HG02798 (cell line): ENCODE measurements at regions not wholly inside any gene's neighbourhood (a gene's known extent, or its start where the extent isn't known, plus 50 kb on each side); places are given as distances from the start of the nearest gene placed in this dataset.

Experiments
- ATAC-seq: cut with Tn5 transposase; IDR thresholded peaks from one replicate; pipeline ENCODE4 v1.9.1; 2021; ENCODE audit warnings: mild to moderate bottlenecking; ENCODE audit not compliant: unreplicated experiment, poor library complexity

- no peak for ATAC-seq
Observed at GRCh38 chr7:83882551-83882950, 233.6 kb upstream of the SEMA3E start.

- ATAC-seq, result no peak
Observed at GRCh38 chr7:83879063-83879462, 230.1 kb upstream of the SEMA3E start.

GRCh38 chr7:83878614-83879013, 229.7 kb upstream of the SEMA3E start:
- no peak for ATAC-seq

GRCh38 chr7:83876593-83876992, 227.7 kb upstream of the SEMA3E start:
- no peak for ATAC-seq

GRCh38 chr7:83873459-83873858, 224.5 kb upstream of the SEMA3E start:
- ATAC-seq, result no peak

GRCh38 chr7:83872501-83872900, 223.6 kb upstream of the SEMA3E start:
- no peak for ATAC-seq

- ATAC-seq, result no peak
Observed at GRCh38 chr7:83870515-83870914, 221.6 kb upstream of the SEMA3E start.

GRCh38 chr7:83866582-83866981, 217.6 kb upstream of the SEMA3E start:
- ATAC-seq, result no peak

- no peak for ATAC-seq
Observed at GRCh38 chr7:83864551-83864950, 215.6 kb upstream of the SEMA3E start.

GRCh38 chr7:83863906-83864305, 215.0 kb upstream of the SEMA3E start:
- ATAC-seq, result no peak

GRCh38 chr7:83861876-83862275, 212.9 kb upstream of the SEMA3E start:
- no peak for ATAC-seq

GRCh38 chr7:83859827-83860226, 210.9 kb upstream of the SEMA3E start:
- no peak for ATAC-seq

- no peak for ATAC-seq
Observed at GRCh38 chr7:83857691-83858090, 208.8 kb upstream of the SEMA3E start.

- no peak for ATAC-seq
Observed at GRCh38 chr7:83856094-83856493, 207.2 kb upstream of the SEMA3E start.

GRCh38 chr7:83852136-83852535, 203.2 kb upstream of the SEMA3E start:
- no peak for ATAC-seq

- ATAC-seq, result no peak
Observed at GRCh38 chr7:83851551-83851950, 202.6 kb upstream of the SEMA3E start.

GRCh38 chr7:83850941-83851340, 202.0 kb upstream of the SEMA3E start:
- no peak for ATAC-seq

- no peak for ATAC-seq
Observed at GRCh38 chr7:83850125-83850524, 201.2 kb upstream of the SEMA3E start.

- no peak for ATAC-seq
Observed at GRCh38 chr7:83849131-83849530, 200.2 kb upstream of the SEMA3E start.

- ATAC-seq, result no peak
Observed at GRCh38 chr7:83842894-83843293, 194.0 kb upstream of the SEMA3E start.

GRCh38 chr7:83837683-83838082, 188.7 kb upstream of the SEMA3E start:
- no peak for ATAC-seq

GRCh38 chr7:83836028-83836427, 187.1 kb upstream of the SEMA3E start:
- ATAC-seq, result peak; percentile 56

GRCh38 chr7:83835424-83835823, 186.5 kb upstream of the SEMA3E start:
- no peak for ATAC-seq
